ENCODE measurements at regions not wholly inside any gene's neighbourhood (a gene's known extent, or its start where the extent isn't known, plus 50 kb on each side); places are given as distances from the start of the nearest gene placed in this dataset.

GRCh38 chr5:32843531-32843895 lies 132.4 kb downstream of the NPR3 start:
- H3K4me2 ChIP-seq (ENCODE audit: low read depth, low read length) = no peak overlapping the region
- BruUV-seq (replicated peaks) = no TSS peak
- WGBS (ENCODE audit: low lambda C conversion rate) = 49% methylated on average over 3 of the region's 3 CpGs
- CTCF ChIA-PET (ENCODE audit: low intra/inter-chr PET ratio, low total read pairs) = no interaction called here
- no peaks in the 10 kb centered on the region for H4K20me1 ChIP-seq (ENCODE audit: insufficient read depth, low read length)
- TF ChIP-seq ZNF275 (CRISPR knock-in tag; IDR thresholded peaks at IDR 0.05; ENCODE audit: borderline replicate concordance) = no peak
- no peak for TF ChIP-seq ZNF329 (CRISPR knock-in tag; IDR thresholded peaks at IDR 0.05; ENCODE audit: low read depth)
- TF ChIP-seq, protein P1, sequence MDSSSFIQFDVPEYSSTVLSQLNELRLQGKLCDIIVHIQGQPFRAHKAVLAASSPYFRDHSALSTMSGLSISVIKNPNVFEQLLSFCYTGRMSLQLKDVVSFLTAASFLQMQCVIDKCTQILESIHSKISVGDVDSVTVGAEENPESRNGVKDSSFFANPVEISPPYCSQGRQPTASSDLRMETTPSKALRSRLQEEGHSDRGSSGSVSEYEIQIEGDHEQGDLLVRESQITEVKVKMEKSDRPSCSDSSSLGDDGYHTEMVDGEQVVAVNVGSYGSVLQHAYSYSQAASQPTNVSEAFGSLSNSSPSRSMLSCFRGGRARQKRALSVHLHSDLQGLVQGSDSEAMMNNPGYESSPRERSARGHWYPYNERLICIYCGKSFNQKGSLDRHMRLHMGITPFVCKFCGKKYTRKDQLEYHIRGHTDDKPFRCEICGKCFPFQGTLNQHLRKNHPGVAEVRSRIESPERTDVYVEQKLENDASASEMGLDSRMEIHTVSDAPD (CRISPR knock-in tag; IDR thresholded peaks at IDR 0.05) = no peak
- TF ChIP-seq TBP (CRISPR knock-in tag; IDR thresholded peaks at IDR 0.05) = no peak
- no peak for TF ChIP-seq ZNF367 (CRISPR knock-in tag; IDR thresholded peaks at IDR 0.05; ENCODE audit: borderline replicate concordance)
- no peak for TF ChIP-seq NFE2 (CRISPR knock-in tag; IDR thresholded peaks at IDR 0.05)
- no peak for TF ChIP-seq MBNL3 (CRISPR knock-in tag; conservative IDR thresholded peaks at IDR 0.05)
- TF ChIP-seq CREM (IDR thresholded peaks at IDR 0.05) = no peak
- no peak for TF ChIP-seq CREM (CRISPR knock-in tag; IDR thresholded peaks at IDR 0.05)
- TF ChIP-seq ZFP62 (CRISPR knock-in tag; IDR thresholded peaks at IDR 0.05) = no peak
- no peak for TF ChIP-seq RARA (CRISPR knock-in tag; IDR thresholded peaks at IDR 0.05)
- no peak for TF ChIP-seq BCLAF1 (IDR thresholded peaks at IDR 0.05)
- no peak for TF ChIP-seq PPARG (CRISPR knock-in tag; conservative IDR thresholded peaks at IDR 0.05)
- TF ChIP-seq NKX3-1 (CRISPR knock-in tag; IDR thresholded peaks at IDR 0.05) = no peak
- TF ChIP-seq ZNF800 (CRISPR knock-in tag; IDR thresholded peaks at IDR 0.05) = no peak
- no peak for TF ChIP-seq KLF11 (CRISPR knock-in tag; IDR thresholded peaks at IDR 0.05)
- TF ChIP-seq ZNF468 (CRISPR knock-in tag; IDR thresholded peaks at IDR 0.05) = no peak
- TF ChIP-seq ZNF354B (CRISPR knock-in tag; IDR thresholded peaks at IDR 0.05) = no peak
- TF ChIP-seq ATAD3A (CRISPR knock-in tag; IDR thresholded peaks at IDR 0.05) = no peak
- TF ChIP-seq FOXC1 (CRISPR knock-in tag; IDR thresholded peaks at IDR 0.05; ENCODE audit: borderline replicate concordance) = no peak
- no peak for TF ChIP-seq MED13 (CRISPR knock-in tag; IDR thresholded peaks at IDR 0.05)
- in situ Hi-C loops (cut with HindIII; ENCODE audit: extremely low pct_ligation_motif_present, low pct_unique_long_range_greater_than_20kb) = no loop called here
- peaks cover 0 to 3% of the 10 kb centered on the region in 2 experiments; a peak in 2 of 5 replicates for H3K27me3 ChIP-seq (ENCODE audit: control insufficient read depth in 1 of 2, insufficient read depth in 2 of 2, low read length in 2 of 2)
- no peaks in the 10 kb centered on the region for H3K79me2 ChIP-seq (ENCODE audit: insufficient read depth, low read length)
- H3K4me3 ChIP-seq (replicated peaks in 1 of 3; ENCODE audit: insufficient read depth in 1 of 3, low read depth in 2 of 3, low read length in 3 of 3) = no peak overlapping the region
- no peaks in the 10 kb centered on the region for H3K4me1 ChIP-seq (ENCODE audit: insufficient read depth, low read length)
- intact Hi-C loops (cut with micrococcal nuclease; ENCODE audit: unreplicated experiment) = no loop called here
- POLR2A ChIA-PET = no interaction called here
- H3K36me3 ChIP-seq (replicated peaks in 1 of 2; ENCODE audit: control insufficient read depth in 1 of 2, insufficient read depth in 2 of 2, low read length in 2 of 2) = no peaks in the 10 kb centered on the region
- DNase-seq (ENCODE audit: low spot score) = no peak
- no peak overlapping the region for H3K27ac ChIP-seq (ENCODE audit: extremely low read length, insufficient read depth, low read length)
- no peaks in the 10 kb centered on the region for H3K9me3 ChIP-seq (ENCODE audit: low read length)
- H3K9ac ChIP-seq (ENCODE audit: insufficient read depth, low read depth, low read length) = no peak overlapping the region
- no peak for FAIRE-seq
- no peak for ATAC-seq
- H2AFZ ChIP-seq (ENCODE audit: low read length) = no peak overlapping the region
